T-helper 2 cell treated with Interferon-gamma antibody and Interleukin-4, amounts not matched to agents 5 μg/mL and 100 μg/mL, for 36 hours (primary cell): ENCODE measurements at regions not wholly inside any gene's neighbourhood (a gene's known extent, or its start where the extent isn't known, plus 50 kb on each side); places are given as distances from the start of the nearest gene placed in this dataset.

Experiments
- DNase-seq: peaks from one replicate; pipeline ENCODE4 v3.0.0; 2021; ENCODE audit warnings: low spot score
- H3K27ac Mint-ChIP-seq: one replicate; pipeline ENCODE4 v1.8.0; 2021; ENCODE audit warnings: mild to moderate bottlenecking, mixed read lengths
- H3K27me3 Mint-ChIP-seq: one replicate; pipeline ENCODE4 v1.8.0; 2021; ENCODE audit warnings: low read depth, mixed read lengths
- H3K36me3 Mint-ChIP-seq: one replicate; pipeline ENCODE4 v1.8.0; 2021; ENCODE audit warnings: low read depth, mixed read lengths
- H3K4me1 Mint-ChIP-seq: one replicate; pipeline ENCODE4 v1.8.0; 2021; ENCODE audit warnings: low read depth, mixed read lengths
- H3K4me3 Mint-ChIP-seq: one replicate; pipeline ENCODE4 v1.8.0; 2022; ENCODE audit warnings: mild to moderate bottlenecking, moderate library complexity, mixed read lengths
- H3K9me3 Mint-ChIP-seq: one replicate; pipeline ENCODE4 v1.8.0; 2021; ENCODE audit warnings: mixed read lengths

DNA sequence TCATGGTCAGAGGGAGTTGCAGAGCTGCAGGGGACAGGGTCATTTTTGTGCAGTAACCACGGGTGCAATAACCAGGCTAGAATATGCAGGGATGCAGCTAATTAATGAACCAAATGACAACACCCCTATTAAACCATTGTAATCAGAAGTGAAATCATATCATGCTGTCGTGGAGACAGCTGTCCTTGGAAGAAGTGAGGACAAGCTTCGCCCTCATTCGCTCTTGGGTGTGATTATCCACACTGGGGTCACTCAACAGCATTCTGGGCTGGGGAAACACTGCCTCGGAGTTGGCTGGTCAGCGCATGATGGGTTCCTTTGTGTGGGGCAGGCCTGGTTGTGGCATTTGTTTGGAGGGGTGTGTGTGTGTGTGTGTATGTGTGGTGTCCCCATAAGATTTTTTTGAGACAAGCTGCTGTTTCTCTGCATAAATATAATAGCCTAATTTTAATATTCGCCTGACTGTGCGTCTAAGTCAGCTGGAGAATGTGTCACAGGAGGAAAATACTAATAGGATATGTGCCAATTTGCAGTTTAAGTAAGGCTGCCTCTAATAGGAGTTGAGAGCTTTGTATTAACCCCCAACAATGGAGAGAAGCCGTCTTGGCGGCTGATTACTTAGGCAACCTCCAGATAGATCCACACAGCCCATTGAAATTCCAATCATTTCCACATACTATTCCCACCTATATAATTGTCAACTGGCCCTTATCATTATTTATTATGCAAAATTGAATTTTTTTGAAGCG lies 149.4 kb downstream of the DNAJB6 start:
- Mint-ChIP-seq H3K4me1 (peaks cover 26% of the 10 kb centered on the region), H3K36me3 (peaks cover 4% of the 10 kb centered on the region), H3K27ac (no peak overlapping the region), H3K4me3 (no peak overlapping the region), H3K9me3 (peaks cover 10% of the 10 kb centered on the region), H3K27me3 (peaks cover 2% of the 10 kb centered on the region)
- DNase-seq = no peak

DNA sequence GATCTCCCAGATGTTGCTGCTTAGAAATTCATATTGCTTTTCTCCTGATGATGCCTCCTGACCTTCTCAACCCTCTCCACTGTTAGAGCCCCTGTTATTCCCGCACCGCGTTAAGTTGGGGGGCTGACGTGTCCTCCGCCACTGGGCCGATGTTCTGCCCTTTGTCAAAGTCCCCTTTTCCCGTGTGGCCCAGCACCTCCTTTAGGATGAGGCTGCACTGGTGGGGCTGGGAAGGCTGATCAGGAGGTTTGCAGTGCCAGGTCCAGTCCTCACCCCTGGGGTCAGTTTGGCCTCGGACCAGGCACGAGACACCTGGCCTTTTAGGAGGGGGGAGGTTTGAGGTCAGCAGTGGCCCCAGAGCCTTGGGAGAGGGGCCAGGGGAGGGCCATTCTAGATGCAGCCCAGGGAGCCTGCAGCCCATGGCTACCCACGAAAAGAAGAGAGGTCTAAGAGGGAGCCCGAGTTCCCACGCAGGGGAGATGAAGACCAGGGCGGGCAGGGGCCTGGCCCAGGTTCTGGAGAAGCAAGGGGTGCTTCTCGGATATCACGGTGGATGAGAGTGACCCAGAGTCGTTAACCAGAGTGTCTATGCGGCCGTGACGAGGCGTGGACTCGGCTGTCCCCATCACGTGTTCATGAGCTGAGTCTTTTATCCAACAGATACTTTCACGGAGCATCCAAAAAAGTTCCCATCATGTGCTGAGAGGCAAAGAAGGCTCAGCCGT lies 150.4 kb downstream of the DNAJB6 start:
- peaks cover 6% of the 10 kb centered on the region for H3K27me3 Mint-ChIP-seq
- no peak overlapping the region for H3K27ac Mint-ChIP-seq
- peaks cover 5% of the 10 kb centered on the region for H3K36me3 Mint-ChIP-seq
- H3K4me1 Mint-ChIP-seq = peaks cover 29% of the 10 kb centered on the region
- H3K9me3 Mint-ChIP-seq = peaks cover 18% of the 10 kb centered on the region
- no peak for DNase-seq
- H3K4me3 Mint-ChIP-seq = no peak overlapping the region

DNA sequence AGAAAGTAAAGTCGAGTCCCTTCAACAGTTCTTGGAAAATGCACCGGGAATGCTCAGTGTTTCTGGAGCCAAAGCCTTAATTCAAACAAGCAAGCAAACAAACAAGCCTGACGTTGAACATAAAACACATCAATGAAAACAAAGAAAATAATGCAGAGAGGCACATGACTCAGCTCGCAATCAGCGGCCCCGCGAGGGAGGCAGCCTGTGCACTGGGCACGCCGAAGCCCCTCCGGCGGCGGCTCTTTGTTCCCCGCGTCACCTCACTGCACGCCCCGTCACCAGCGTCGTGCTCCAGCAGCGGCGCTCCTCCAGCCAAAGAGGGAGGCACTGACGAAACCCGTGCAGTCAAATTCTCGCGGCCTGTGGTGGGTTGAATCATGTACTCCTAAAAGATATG lies 151.5 kb downstream of the DNAJB6 start:
- Mint-ChIP-seq H3K9me3 (peaks cover 23% of the 10 kb centered on the region), H3K36me3 (peaks cover 6% of the 10 kb centered on the region), H3K4me3 (no peak overlapping the region), H3K27ac (no peak overlapping the region), H3K27me3 (peaks cover 15% of the 10 kb centered on the region), H3K4me1 (peaks cover 32% of the 10 kb centered on the region)
- DNase-seq = peak; percentile 3

DNA sequence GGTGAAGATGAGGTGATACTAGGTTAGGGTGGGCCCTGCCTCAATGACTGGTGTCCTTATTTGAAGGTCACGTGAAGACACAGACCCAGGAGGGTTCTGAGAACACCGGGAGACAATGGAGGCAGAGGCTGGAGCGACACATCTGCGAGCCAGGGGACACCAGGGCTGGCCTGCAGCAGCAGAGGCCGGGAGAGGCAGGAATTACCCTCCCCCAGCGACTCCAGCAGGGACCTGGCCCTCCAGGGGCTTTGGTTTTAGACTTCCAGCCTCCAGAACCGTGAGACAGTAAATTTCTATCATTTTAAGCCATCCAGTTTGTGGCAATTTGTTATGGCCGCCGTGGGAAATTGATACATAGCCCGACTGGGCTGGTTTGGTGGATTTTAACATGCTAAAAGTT lies 152.2 kb downstream of the DNAJB6 start:
- H3K36me3 Mint-ChIP-seq = peaks cover 12% of the 10 kb centered on the region
- peaks cover 22% of the 10 kb centered on the region for H3K27me3 Mint-ChIP-seq
- H3K27ac Mint-ChIP-seq = no peak overlapping the region
- peaks cover 37% of the 10 kb centered on the region for H3K4me1 Mint-ChIP-seq
- no peak overlapping the region for H3K4me3 Mint-ChIP-seq
- DNase-seq = no peak
- H3K9me3 Mint-ChIP-seq = peaks cover 29% of the 10 kb centered on the region
